GM18508 (cell line): ENCODE measurements at regions not wholly inside any gene's neighbourhood (a gene's known extent, or its start where the extent isn't known, plus 50 kb on each side); places are given as distances from the start of the nearest gene placed in this dataset.

Experiments used
- ATAC-seq: cut with Tn5 transposase; IDR thresholded peaks from one replicate; pipeline ENCODE4 v1.9.1; 2021; ENCODE audit warnings: moderate number of reproducible peaks; ENCODE audit not compliant: insufficient read depth, unreplicated experiment

DNA sequence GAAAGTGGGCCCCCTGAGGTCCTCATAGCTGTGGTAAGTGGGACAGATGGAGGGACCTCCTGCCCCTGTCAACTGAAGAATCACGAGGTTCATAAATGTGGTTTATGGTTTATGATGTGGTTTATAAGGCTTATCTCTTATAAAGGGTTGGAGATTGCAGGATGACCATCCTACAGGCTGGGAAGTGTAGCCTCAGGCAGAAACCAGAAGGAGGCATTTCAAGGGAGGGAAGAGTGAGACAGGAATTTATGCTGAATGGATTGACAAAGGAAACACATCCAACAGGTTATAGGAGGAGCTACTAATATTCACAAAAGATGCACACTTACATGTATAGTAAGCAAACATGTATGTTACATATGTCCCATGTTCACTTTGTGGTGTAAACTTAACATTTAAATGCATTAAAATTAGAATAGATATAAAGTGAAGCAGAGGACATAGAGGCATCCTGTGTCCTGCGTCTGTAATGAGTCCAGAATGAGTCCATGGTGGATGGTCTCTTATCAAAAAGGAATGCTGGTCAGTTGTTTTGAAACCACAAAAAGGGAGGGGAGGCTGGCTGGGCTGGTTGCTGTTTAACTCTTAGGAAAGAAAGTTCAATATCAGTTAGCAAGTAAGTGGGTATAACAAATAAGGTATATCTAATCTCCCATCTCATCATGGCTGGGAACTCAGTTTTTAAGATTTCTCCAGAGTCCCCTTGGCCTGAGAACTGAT lies 149.0 kb upstream of the RMST start:
- ATAC-seq: no peak

DNA sequence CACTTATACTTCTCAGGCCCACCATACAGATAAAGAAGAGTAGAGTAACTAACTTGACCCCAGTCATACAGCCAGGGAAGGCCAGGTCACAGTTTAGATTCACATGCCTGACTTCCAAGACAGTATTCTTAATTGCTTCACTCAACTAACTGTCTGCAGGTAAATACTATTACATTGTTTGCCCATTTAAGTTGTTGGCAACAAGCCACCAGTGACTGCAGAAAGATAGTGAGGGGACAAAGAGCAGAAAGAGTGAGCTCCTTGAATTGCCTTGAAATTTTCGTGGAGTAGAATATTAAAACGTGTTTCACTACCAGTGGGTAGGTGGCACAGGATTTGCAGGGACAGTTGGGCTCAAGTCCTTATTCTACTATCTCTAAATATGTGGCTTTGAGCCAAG lies 146.3 kb upstream of the RMST start:
- no peak for ATAC-seq

DNA sequence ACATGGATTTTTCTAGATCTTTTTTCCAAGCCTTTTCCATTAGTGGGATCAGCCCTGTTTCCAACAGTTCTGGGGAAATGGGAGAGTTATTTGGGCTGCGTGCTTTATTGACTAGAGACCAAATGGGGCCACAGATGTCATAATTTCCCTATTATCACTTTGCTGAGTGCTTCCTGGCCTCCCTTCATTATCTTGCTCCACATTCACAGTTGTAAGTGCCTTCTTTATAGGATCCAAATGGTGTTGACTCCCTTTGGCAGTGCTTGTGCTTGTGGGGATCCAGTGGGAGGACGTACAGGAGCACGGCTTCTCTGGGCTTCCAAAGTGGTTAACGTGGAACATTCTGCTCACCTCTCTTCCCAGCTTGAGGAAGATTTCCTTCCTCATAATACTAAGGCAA lies 141.0 kb upstream of the RMST start:
- ATAC-seq: no peak

DNA sequence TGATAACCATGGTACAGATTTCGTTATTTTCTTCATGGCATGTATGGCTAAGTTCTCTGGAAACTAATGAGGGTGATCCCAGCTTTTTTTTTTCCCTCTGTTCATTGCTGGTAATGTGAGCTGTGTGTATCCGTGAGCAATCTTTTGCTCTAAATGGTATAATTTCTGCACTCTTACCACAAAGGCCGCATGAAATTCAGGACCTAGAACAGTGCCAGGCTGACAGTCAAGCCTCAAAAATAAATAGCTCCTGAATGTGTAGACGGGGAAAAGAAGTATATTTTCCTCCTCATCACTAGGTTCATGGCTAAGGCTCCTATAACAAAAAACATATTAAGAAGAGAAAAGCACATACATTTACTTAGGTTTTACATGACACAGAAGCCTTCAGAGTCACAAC lies 140.2 kb upstream of the RMST start:
- no peak for ATAC-seq

DNA sequence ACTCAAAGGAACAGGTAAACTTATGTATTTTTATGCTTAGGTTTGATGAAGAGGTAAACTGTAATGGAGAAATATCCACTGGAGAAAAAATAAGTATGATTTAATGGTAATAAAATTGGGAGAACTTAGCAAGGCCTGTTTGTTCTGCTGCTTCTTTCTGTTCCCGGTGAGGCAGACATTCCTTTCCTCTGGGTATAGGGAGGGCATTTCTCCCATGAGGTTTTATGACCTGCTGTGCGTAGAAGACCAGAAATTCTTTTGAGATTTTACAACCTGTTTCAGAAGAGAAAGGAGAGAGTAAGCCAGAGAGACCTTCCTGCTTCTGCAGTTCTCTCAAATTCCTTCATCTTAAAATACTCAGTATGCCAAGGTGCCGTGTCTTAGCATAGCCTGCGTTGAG lies 139.4 kb upstream of the RMST start:
- ATAC-seq: no peak

DNA sequence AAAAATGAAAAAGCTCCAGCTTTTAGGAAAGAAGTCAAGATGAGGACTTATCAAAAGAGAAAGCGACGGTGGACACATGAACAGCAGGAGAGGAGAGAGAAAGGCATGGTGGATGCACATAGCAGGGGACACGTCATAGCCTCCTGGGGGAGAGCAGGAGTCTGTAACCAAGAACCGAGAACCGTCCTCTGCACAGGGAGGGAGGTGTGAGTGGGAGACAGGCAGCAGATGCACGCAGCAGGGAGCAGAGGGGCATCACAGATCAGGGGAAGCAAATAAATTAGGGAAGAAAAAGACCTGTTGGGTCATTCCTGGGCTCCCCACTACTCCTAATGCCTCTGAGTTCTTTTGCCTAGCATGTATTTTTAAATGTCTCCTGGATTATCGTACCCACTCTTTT lies 138.1 kb upstream of the RMST start:
- ATAC-seq: no peak

DNA sequence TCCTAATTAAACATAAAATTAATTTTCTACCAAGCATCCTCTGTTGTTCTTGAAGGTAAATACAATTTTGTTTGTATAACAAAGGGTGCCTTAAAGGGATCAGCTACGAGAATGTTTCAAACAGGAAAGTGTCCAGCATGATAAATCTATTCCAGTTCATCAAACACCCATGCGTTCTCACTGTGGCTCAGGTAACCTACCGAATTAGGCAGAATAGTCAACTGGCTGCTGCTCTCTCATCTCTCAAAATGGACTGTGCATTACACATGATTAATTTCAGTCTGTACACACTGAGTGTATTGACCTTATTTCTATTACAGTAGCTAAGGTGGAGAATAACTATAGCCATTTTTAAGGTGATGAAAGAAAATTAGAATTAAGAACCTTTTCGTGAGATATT lies 127.5 kb upstream of the RMST start:
- no peak for ATAC-seq

DNA sequence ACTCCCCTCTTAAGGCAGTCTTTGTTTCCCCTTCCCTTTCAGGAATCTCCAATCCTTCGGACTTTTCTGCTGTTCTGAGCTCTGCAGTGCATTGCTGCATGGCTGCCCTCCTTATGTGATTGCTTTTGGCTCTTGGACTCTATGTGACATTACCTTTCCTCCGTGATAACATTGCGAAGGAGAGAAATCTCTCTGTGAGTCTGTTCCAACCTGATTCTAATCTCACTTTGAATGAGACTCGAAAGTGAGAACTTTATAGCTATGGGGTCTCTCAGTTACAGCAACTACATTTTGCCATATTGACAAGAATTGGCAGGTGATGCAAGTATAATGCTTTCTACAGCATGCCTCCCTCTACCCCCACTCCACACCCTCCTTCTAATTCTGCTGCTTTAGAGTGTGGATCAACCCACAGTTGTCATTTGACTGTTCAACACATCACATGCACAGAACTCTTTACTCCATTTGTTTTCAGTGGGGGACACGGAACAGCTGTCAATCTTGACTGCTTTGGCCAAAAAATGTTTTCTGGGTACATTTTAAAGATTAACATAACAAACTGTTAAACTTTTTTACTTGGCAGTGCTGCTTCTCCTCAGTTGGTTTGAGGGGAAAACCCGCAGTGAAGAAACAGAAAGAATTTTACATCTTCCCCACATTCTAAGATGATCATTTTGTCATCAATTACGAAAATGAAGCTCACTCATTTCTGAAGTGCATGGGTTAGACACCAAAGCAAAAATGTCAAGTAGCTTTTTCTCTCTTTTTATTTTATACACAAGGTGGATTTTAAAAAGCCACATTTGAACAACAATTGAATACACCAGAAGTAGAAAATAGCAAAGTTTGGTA lies 125.5 kb upstream of the RMST start:
- ATAC-seq: no peak

DNA sequence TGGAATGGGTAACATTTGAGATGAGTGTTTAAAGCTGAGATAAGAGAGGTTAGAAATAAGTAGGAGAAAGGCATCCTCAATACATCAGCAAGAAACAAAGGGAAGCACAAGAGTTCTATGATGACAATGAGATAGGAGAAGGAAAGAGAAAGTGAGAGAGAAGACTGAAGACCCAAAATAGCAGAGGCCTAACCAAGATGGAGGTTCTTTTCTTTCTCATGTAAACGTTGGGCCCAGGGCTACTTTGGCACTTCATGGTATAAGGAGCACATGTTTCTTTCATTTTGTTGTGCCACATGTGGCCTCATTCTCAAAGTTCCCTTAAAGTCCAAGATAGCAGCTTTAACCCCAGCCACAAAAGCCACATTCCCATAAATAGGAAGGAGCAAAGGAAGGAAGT lies 120.5 kb upstream of the RMST start:
- ATAC-seq: no peak

DNA sequence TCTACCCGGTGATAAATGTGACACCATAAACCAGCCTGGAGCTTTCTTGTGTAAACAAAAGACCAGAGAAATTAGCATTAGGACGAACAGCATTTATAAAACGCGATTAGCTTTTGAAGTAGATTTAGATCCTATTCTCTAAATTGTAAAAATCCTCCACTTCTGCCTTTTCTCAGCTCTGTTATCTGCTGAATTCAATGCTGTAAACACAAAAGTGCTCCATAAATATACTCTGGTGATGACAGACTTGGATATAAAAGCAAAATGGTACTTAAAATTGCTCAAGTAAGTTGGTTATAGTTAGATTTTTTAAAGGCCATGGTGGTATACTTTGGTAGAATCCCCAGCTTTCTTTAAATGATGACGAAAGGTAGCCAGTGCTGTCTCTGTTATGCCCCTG lies 114.6 kb upstream of the RMST start:
- ATAC-seq: no peak

DNA sequence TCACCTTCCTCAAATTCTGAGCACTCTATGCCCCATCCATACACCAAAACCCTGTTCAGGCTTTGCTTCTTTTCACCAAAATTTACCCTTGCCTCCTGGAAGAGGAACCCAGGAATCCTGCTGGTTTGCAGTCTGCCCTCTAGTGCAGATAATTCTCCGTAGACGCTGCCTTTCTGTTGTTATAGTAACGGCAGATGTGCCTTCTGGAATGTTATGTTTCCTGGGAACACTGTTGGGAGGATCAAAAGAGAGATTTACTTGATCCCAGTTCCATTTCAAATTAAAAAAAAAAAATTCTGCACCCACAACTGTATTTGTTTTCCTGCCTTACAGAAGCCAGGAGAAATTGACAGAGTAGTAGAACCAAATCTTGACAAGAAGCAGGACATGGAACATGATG lies 104.2 kb upstream of the RMST start:
- ATAC-seq: no peak

DNA sequence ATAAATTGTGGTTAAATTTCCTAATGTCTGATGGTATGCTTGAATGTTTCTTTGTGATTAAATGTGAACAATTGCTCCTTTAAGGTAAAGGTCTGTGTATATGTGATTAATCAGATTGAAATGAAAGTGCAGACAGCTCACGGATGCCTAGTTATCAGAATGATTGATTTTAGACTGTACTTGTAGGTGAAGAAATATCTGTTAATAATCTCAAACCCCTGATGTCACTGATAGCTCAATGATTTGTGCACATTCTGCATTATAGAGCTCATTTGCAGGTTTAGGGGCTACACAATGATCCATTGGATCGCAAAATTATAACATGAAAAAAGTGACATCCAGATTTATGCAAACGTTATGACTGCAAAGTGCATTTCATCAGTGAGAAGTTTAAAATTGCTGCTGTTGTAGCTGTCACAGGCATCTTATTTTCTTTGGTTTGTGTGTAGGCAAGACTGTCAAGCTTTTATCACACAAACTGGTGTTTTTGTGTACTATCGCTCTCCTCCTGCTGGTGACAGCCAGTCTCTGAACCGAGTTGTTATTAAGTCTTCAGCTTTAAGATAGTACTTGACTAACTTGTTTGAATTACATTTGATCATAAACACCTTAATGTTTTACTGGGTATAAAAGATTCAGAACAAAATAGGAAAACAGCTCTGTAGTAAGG lies 103.4 kb upstream of the RMST start:
- no peak for ATAC-seq

DNA sequence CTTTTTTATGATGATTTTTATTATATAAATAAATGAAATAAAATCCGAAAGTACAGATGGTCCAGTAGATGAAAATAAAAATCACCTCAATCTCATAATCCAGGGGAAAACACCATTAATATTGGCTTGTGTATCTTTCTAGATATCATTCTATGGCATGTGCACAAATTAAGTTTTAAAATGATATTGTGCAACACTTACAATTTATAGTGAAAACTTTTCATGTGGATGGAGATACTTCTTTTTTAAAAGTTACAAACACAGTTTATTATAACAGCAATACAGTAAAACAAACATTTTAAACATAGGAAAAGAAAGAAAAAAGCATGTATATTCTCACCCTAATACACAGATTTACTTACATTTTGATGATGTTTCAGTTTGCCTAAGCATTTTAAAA lies 98.9 kb upstream of the RMST start:
- no peak for ATAC-seq

DNA sequence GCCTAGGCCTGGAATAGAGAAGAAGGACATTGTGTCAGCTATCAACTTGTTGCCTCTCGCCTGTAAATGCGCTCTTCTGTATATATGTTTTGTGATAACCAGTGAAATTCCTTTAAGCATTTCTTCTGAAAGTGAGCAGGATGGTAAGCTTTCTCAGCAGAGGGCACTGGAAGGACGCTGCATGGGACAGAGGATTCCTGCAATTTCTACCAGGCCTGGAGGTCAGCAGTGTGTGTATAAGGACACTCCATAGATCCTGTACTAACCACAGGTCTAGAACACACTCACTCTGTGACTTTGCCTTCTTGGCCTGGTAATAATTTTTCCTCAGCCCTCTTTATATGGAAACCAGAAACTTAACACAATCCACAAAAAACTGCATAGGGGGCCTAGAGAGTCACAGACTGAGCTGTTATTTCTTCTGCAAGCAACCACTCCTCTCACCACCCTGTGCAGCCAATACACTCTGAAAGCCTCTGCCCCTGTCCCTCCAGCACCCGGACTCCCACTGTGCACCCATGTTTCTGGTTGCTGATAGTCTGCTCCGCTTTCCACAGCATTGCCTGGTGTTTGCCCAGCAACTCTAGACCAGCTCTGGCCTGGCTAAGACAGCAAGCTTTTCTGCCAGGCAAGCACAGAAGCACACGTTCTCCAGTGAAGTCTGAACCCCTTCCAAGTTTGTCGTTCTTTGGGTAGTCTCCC lies 94.0 kb upstream of the RMST start:
- no peak for ATAC-seq

DNA sequence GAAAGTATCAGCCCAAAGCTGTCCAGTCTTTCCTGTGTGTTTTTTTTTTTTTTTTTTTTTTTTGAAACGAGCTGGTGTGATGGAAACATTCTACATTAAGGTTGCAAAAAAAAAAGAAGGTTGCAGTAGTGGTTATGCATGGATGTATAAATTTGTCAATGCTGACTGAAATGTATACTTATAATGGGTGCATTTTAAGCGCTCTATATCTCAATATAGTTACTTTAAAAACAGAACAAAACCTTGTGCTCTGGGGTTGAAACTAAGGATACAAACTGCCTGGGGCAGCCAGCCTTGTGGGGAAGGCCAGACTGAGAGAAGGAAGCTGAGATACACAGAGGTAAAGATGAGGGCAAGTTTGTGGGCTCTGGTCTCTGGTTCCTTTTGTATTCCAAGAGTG lies 87.3 kb upstream of the RMST start:
- no peak for ATAC-seq

DNA sequence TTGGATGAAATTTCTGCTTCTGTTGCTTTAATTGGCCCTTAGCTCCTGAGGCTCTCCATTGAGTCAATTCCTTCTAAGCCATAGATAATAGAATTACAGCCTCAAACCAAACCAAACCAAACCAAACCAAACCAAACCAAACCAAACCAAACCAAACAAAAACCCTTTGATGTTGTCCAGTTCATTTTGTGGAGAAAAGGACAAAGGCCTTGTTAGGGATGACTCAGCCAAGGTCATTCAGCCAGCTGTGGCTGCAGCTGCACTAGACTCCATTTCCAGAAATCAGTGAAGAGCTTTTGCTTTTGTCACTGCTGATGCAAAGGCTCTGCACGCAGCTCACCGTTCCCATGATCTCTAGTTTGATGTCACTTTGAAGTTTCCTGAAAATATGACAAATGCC lies 82.2 kb upstream of the RMST start:
- no peak for ATAC-seq

DNA sequence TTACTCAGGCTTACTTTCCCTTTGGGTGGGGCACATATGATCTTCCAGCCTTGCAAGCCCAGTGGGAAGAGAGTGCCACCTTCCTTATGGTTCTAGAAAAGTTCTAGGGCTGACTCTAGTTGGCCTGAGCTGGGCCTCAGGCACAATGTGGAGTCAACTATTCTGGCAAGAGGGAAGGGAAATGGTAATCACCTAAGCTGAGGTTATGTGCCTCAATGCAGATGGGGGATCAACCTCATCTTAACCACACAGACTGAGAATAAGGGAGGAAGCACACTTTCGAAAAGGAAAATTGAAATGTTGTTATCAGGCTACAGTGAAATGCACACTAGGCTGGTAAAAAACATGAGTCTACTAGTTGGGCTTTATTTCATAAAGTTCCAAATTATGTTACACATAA lies 77.5 kb upstream of the RMST start:
- ATAC-seq: no peak

DNA sequence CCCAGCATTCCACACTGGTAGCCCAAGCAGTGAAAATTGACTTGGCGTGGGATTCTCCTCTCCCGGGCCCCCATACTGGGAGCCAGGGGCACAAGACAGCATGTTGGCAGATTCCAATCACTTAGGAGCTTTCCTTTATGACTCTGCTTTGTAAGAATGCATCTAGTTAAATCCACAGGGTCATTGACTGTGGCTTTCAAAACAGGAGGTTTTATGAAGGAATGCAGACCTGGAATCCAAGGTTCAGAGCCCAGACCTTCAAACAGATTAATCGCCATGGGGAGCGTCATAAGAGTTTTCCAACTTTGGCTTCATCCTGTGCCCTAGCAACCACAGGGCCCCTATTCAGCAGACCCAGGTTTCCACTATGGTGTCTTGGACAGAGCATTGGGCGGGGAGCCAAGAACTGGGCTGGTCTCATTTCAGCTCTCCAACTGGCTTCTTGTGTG lies 76.4 kb upstream of the RMST start:
- no peak for ATAC-seq

DNA sequence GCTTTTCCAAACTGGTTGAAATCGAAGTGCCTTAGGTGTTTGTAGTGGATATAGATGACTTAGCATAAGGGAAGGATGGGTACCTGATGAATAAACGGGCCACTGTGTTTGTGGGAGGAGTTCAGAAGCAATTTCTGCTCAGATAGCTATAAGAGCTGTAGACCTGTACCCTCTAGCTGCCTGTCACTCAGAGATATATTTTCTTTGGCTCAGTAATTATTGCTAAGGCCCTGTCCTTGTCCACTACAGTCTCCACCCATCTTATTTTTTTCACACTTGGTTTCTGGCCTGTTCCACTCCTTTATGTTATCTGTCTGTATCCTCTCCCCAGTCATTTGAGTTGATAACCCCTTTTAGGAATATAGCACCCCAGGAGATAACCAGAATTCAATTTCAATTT lies 74.8 kb upstream of the RMST start:
- no peak for ATAC-seq

DNA sequence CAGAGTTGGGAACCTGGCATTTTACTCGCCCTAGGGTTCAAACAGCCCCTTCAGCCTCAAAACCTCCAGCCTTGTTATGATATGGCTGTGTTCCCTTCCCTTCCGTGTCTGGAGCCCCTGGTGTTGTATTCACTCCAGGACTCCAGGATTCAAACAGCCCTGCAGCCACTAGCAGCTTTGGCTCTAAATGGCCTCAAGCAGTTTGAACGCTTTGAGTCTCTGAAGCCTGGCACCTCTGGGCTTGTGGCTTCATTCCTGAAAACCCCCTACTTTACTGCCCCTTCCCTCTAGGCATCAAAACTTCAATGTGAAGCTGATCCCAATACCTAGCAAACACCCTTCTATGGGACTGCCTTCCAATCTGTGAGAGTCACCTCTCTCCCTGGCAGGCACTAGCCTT lies 67.9 kb upstream of the RMST start:
- no peak for ATAC-seq

DNA sequence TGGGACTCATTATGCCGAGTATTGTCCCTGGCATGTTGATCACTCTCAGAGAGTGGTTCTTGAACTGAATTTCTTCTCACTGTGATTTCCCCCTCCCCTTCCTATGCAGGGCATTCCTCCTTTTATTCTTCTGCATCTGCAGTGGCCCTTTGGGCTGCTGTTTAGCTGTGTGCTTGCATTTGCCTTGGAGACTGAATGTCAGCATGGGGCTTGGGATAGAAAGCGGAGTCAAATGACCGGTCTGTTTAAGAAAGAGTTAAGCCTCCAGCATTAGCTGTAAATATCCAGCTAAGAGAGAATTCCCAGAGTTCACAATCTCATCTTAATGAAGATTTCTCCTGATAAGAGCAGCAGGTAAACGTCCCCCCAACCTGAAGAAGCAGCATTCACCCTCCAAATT lies 65.6 kb upstream of the RMST start:
- ATAC-seq: no peak
